ENCODE measurements at regions not wholly inside any gene's neighbourhood (a gene's known extent, or its start where the extent isn't known, plus 50 kb on each side); places are given as distances from the start of the nearest gene placed in this dataset.
A peak's percentile ranks its signal among the peaks of the same experiment; 100 is the strongest.
"Not testable (repeated sequence)": the region's sequence is repeated elsewhere in the genome, so short reads cannot be mapped to it uniquely, and the experiment has no call there.

- FAIRE-seq (no peak), DNase-seq (ENCODE audit: insufficient read length) (no peak)
- no peak for TF ChIP-seq TAF1 (IDR thresholded peaks at IDR 0.05; ENCODE audit: borderline replicate concordance, low read depth, low read length)
- no peak for TF ChIP-seq POLR2A (IDR thresholded peaks at IDR 0.05; ENCODE audit: low read depth, low read length)
- TF ChIP-seq POLR2AphosphoS5 (IDR thresholded peaks at IDR 0.05; ENCODE audit: low read depth, low read length) = no peak
These were observed 125.8 kb upstream of the ATP2B2 start for GRCh38 chr3:10631224-10631623.

GRCh38 chr3:10632125-10632524 is 126.7 kb upstream of the ATP2B2 start:
- TF ChIP-seq POLR2AphosphoS5 (IDR thresholded peaks at IDR 0.05; ENCODE audit: low read depth, low read length) (no peak), POLR2A (IDR thresholded peaks at IDR 0.05; ENCODE audit: low read depth, low read length) (no peak), TAF1 (IDR thresholded peaks at IDR 0.05; ENCODE audit: borderline replicate concordance, low read depth, low read length) (no peak)
- FAIRE-seq = no peak
- no peak for DNase-seq (ENCODE audit: insufficient read length)

GRCh38 chr3:10632741-10633140 is 127.4 kb upstream of the ATP2B2 start:
- FAIRE-seq = no peak
- TF ChIP-seq POLR2A (IDR thresholded peaks at IDR 0.05; ENCODE audit: low read depth, low read length) (no peak), POLR2AphosphoS5 (IDR thresholded peaks at IDR 0.05; ENCODE audit: low read depth, low read length) (no peak), TAF1 (IDR thresholded peaks at IDR 0.05; ENCODE audit: borderline replicate concordance, low read depth, low read length) (no peak)
- no peak for DNase-seq (ENCODE audit: insufficient read length)

GRCh38 chr3:10635446-10636076 is 130.2 kb upstream of the ATP2B2 start:
- TF ChIP-seq TAF1 (IDR thresholded peaks at IDR 0.05; ENCODE audit: borderline replicate concordance, low read depth, low read length) (no peak), POLR2AphosphoS5 (IDR thresholded peaks at IDR 0.05; ENCODE audit: low read depth, low read length) (no peak), POLR2A (IDR thresholded peaks at IDR 0.05; ENCODE audit: low read depth, low read length) (no peak)
- no peak for FAIRE-seq
- no peak for DNase-seq (ENCODE audit: insufficient read length)

- no peak for TF ChIP-seq TAF1 (IDR thresholded peaks at IDR 0.05; ENCODE audit: borderline replicate concordance, low read depth, low read length)
- TF ChIP-seq POLR2AphosphoS5 (IDR thresholded peaks at IDR 0.05; ENCODE audit: low read depth, low read length) = no peak
- no peak for TF ChIP-seq POLR2A (IDR thresholded peaks at IDR 0.05; ENCODE audit: low read depth, low read length)
- FAIRE-seq = no peak
- DNase-seq (ENCODE audit: insufficient read length) = no peak
These were observed 132.0 kb upstream of the ATP2B2 start for GRCh38 chr3:10637342-10637741.

- TF ChIP-seq POLR2A (IDR thresholded peaks at IDR 0.05; ENCODE audit: low read depth, low read length) (no peak), POLR2AphosphoS5 (IDR thresholded peaks at IDR 0.05; ENCODE audit: low read depth, low read length) (no peak), TAF1 (IDR thresholded peaks at IDR 0.05; ENCODE audit: borderline replicate concordance, low read depth, low read length) (no peak)
- DNase-seq (ENCODE audit: insufficient read length) (no peak), FAIRE-seq (no peak)
These were observed 133.1 kb upstream of the ATP2B2 start for GRCh38 chr3:10638466-10638865.

GRCh38 chr3:10641760-10642159 is 136.4 kb upstream of the ATP2B2 start:
- no peak for TF ChIP-seq POLR2AphosphoS5 (IDR thresholded peaks at IDR 0.05; ENCODE audit: low read depth, low read length)
- TF ChIP-seq POLR2A (IDR thresholded peaks at IDR 0.05; ENCODE audit: low read depth, low read length) = no peak
- no peak for TF ChIP-seq TAF1 (IDR thresholded peaks at IDR 0.05; ENCODE audit: borderline replicate concordance, low read depth, low read length)
- FAIRE-seq = peak; percentile 51
- DNase-seq (ENCODE audit: insufficient read length) = no peak

- no peak for DNase-seq (ENCODE audit: insufficient read length)
- TF ChIP-seq TAF1 (IDR thresholded peaks at IDR 0.05; ENCODE audit: borderline replicate concordance, low read depth, low read length) (no peak), POLR2AphosphoS5 (IDR thresholded peaks at IDR 0.05; ENCODE audit: low read depth, low read length) (no peak), POLR2A (IDR thresholded peaks at IDR 0.05; ENCODE audit: low read depth, low read length) (no peak)
- FAIRE-seq = no peak
These were observed 138.8 kb upstream of the ATP2B2 start for GRCh38 chr3:10644189-10644588.

- no peak for FAIRE-seq
- TF ChIP-seq POLR2AphosphoS5 (IDR thresholded peaks at IDR 0.05; ENCODE audit: low read depth, low read length) (no peak), TAF1 (IDR thresholded peaks at IDR 0.05; ENCODE audit: borderline replicate concordance, low read depth, low read length) (no peak), POLR2A (IDR thresholded peaks at IDR 0.05; ENCODE audit: low read depth, low read length) (no peak)
- DNase-seq (ENCODE audit: insufficient read length) = no peak
These were observed 140.4 kb upstream of the ATP2B2 start for GRCh38 chr3:10645800-10646199.

GRCh38 chr3:10646531-10647335 is 141.3 kb upstream of the ATP2B2 start:
- DNase-seq (ENCODE audit: insufficient read length) (no peak), FAIRE-seq (no peak)
- no peak for TF ChIP-seq POLR2AphosphoS5 (IDR thresholded peaks at IDR 0.05; ENCODE audit: low read depth, low read length)

- TF ChIP-seq POLR2AphosphoS5 (IDR thresholded peaks at IDR 0.05; ENCODE audit: low read depth, low read length) = no peak
- no peak for TF ChIP-seq TAF1 (IDR thresholded peaks at IDR 0.05; ENCODE audit: borderline replicate concordance, low read depth, low read length)
- no peak for TF ChIP-seq POLR2A (IDR thresholded peaks at IDR 0.05; ENCODE audit: low read depth, low read length)
- no peak for FAIRE-seq
- DNase-seq (ENCODE audit: insufficient read length) = no peak
These were observed 142.0 kb upstream of the ATP2B2 start for GRCh38 chr3:10647376-10647775.

GRCh38 chr3:10648181-10648580 is 142.8 kb upstream of the ATP2B2 start:
- DNase-seq (ENCODE audit: insufficient read length) (no peak), FAIRE-seq (no peak)
- TF ChIP-seq POLR2A (IDR thresholded peaks at IDR 0.05; ENCODE audit: low read depth, low read length) (no peak), TAF1 (IDR thresholded peaks at IDR 0.05; ENCODE audit: borderline replicate concordance, low read depth, low read length) (no peak), POLR2AphosphoS5 (IDR thresholded peaks at IDR 0.05; ENCODE audit: low read depth, low read length) (no peak)

GRCh38 chr3:10649463-10649862 is 144.1 kb upstream of the ATP2B2 start:
- FAIRE-seq; DNase-seq (ENCODE audit: insufficient read length): not testable (repeated sequence)

Measured in GM12892 (cell line).